CD4-positive, alpha-beta T cell treated with Interleukin-4 for 1 hour (primary cell): ENCODE measurements at regions not wholly inside any gene's neighbourhood (a gene's known extent, or its start where the extent isn't known, plus 50 kb on each side); places are given as distances from the start of the nearest gene placed in this dataset.
"Not testable (repeated sequence)": the region's sequence is repeated elsewhere in the genome, so short reads cannot be mapped to it uniquely, and the experiment has no call there.

ENCODE experiments used
- DNase-seq, 2 donors: peaks; one replicate each; pipeline ENCODE4 v3.0.0-alpha.2; 2020 to 2022

DNA sequence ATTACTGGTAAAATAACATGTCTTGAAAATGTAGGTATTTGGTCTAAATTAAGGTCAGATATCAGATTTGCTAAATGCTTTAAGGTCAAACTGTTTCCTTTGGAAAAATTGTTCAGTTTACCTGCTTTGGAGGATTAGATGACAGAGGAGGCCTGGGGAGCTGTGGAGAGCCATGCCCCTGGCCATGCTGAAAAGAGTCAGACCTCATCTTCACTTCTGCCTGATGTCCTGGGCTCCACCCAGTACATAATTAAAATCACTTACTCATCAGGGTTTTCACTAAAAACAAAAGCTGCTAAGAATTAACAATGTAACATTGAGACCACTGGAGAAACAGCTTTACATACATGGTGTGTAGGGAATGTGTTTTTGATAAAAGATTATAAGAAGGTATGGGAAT lies 60.8 kb upstream of the UNC93A start:
- no peak for DNase-seq

DNA sequence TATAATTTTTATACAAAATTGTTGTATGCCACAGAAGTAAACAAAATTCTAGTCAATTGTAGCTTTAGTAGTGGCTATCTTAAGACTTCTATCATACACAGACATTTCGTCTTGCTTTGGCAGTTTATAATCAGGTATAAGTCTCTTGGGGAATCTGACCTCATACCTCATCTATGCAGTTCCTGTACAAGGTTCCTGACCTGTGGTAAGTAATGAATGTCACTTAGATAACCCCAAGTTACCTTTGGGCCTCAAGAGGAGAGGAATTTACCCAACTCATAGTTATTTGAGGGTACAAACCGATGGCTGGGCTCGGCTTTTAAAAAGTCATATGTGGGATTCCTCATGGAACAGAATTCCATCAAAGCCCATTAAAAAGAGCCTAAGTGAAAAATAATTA lies 58.8 kb upstream of the UNC93A start:
- DNase-seq: no peak

DNA sequence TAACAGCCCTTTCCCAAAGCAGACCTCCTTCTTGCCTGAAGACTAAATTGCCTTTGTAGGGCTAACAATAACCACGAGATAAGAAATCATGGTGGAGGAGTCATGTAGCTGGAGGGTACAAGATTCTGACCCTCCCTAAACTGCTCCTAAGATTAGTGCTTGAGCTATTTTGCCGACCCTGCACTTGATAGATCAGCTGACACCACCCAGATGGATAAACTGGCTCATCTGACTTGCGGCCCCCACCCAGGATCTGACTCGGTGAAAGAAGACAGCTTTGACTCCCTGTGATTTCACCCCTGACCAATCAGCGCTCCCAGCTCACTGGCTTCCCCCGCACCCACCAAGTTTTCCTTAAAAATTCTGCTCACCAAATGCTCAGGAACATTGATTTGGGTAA lies 57.6 kb upstream of the UNC93A start:
- no peak for DNase-seq

DNA sequence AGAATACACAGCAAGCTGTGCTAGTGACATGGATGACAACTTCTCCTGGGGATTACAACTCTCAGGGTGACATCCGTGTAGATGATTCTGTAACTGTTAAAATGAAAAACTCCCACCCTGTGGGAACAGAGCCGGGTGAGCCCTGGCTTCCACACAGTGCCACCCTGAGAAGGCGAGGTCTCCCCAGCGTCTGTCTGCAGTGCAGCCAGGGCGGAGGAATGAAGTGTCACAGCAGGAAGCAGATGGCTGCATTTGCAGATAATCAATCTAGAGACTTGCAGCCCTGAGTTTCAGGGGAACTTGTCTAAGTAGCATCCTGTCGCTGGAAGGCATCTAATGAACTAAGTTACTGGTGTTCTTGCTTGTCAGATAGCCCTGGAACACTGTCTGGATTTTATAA lies 56.5 kb upstream of the UNC93A start:
- not testable (repeated sequence) for DNase-seq

DNA sequence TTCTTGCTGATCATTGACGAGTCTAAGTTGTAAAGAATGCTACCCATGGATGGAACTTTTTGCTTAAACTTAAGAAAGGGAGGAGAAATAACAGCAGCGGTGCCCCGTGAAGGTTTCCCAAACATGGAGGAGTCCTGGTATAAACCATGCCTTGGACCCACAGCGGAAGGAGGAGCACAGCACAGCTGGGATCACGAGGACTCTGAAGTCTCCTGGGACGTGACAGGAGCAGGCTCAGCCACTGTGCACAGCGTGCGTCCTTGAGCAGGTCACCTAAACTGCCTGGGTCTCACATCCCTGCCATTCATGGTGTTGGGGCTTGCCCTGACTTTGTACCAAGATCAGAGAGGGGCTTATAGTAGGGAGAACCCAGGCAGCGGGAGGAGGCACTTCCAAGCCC lies 56.1 kb upstream of the UNC93A start:
- DNase-seq: no peak

DNA sequence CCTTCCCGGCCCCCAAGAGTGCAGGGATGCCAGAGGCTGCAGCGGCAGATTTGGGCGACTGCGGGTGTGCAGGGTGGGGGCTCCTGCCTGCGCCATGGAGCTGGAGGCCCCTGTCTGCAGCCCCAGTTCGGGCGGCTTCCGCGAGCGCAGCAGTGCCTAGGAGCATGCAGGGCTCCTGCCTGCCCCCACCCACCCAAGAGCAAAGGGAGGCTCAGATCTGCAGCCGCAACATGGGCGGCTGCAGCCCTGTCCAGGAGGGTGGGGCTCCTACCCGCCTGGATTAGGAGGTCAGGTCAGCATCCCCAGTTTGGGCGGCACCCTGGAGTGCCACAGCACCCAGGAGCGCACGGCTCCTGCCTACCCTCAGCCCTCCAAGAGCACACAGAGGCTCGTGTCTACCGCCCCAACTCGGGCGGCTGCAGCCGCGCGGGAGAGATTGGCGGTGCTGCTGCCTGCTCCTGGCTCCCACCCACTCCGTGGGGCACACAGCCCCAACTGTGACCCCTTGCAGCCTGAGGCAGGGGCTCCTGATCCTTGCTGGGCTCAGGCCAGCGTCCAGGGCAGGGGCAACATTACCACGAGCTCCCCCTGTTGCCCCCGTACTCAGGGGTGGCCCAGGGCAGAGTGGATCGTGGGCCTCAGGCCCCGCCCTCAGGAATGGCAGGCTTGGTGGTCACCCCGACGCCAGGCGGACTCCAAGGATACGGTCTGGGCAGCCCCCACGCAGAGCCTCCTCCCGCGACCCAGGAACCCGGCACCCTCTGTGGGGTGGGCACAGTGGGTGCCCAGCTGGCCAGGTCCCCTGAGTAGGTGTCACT lies 55.5 kb upstream of the UNC93A start:
- DNase-seq: no peak

DNA sequence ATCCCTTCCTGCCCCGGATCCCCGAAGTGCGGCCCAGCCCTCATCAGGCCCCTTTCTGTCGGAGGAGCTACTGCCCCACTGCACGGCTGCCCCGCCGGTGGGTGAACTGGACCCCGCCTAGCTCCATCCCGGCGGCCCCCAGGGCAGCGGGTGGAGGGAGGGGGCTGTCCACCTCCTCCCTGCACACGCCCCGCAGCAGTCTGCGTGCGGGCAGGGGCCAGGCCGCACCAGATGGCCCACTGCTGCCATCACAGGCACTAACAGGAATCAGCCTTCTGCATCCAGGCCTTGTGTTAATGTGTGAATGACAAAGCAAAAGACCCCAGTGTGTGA lies 54.9 kb upstream of the UNC93A start:
- DNase-seq: no peak

DNA sequence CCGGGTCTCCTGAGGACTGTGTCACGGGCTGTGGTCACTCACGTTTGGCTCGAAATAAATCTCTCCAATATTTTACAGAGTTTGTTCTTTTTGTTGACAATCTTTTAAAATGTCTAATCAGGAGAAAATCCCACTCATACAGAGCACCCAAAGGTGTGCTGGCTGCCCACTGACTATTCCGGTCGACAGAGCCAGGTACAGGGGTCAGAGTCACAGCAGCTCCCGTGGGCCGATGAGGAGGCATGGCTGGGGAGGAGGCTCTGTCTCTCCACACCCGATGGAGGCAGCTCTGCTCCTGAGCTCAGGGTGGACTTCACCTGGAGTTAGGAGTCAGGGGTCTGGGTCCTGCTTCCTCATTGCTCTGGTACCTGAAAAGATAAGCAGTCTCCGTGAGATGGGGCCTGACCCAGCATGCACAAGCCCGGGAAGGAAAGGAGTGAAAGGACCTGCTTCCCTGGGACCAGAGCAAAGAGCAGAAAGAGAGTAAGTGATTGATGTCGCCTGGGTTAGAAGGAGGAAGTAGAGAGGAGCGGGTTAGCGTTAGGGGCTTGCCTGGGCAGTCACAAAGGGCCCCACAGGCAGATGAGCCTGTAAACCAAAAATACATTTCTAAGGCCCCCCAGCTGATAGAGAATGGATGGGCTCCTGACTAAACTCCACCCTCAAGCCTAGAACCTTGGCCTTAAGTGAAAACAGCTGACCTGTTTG lies 53.5 kb upstream of the UNC93A start:
- no peak for DNase-seq

DNA sequence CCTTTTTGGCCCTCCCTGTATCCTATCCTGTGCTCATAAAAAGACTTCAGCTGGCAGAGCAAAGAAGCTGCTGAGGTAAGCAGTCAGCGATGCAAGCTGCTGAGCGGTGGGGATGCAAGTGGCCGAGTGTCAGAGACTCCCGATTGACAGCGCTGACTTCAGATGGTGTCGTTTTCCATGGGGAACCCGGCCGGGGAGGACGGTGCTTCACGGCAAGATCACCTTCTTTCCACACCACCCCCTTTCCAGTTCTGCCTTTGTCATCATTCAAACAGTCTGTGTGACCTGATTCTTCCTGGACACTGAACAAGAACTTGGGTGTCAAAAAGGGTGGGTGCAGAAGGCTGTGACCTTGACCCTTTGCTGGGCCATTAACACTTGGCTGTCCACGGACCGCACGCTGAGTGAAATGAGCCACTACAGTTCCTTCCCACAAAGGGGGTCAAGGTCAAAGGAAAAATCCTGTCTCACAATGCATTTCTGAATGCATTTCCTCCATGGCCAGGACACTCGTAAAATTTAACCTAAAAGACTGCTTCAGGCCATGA lies 52.9 kb upstream of the UNC93A start:
- DNase-seq: no peak

DNA sequence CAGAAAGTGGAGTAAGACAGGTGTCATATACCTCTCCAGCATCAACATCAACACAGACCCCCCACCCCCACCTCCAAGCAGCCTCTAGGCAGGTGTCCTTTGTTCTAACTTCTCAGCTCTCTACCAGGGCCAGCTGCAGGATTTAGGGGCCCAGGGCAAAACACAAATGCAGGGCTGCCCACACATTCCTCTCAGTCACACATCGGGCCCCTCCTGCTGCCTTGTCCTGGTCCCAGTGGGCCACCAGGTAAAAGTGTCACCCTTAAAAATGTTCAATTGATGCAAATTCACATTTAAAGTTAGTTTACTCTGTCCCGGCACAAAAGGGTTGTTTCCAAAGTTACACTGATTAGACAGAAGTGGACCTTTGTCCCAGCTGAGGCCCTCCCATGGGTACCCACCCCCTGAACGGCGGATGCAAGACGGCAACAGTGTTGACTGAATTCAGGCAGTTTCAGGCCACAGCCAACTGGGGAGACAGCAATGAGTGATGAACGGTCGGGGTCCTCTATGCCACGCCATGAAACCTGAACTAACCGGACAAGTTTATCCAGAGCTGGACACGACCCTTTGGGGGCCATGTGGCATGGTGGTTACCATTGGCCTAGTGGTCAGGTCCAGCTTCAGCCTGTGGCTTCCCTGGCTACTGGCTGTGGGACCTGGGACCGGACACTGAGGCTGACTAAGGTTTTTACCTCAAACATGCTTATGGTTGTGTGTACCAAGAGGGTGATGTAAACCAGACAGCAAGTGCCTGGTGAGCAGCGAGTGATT lies 52.2 kb upstream of the UNC93A start:
- no peak for DNase-seq

DNA sequence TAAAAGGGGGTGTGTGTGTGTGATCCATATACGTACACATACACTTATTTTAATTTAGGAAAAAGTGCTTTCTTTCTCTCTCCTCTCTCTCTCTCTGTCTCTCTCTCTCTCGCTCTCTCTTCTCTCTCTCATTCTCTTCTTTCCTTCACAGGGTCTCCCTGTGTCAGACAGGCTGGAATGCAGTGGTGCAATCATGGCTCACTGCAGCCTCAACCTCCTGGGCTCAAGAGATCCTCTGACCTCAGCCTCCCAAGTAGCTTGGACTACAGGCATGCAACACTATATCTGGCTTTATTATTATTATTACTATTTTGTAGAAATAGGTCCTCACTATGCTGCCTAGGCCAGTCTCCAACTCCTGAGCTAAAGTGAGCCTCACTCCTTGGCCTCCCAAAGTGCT lies 51.6 kb upstream of the UNC93A start:
- not testable (repeated sequence) for DNase-seq

DNA sequence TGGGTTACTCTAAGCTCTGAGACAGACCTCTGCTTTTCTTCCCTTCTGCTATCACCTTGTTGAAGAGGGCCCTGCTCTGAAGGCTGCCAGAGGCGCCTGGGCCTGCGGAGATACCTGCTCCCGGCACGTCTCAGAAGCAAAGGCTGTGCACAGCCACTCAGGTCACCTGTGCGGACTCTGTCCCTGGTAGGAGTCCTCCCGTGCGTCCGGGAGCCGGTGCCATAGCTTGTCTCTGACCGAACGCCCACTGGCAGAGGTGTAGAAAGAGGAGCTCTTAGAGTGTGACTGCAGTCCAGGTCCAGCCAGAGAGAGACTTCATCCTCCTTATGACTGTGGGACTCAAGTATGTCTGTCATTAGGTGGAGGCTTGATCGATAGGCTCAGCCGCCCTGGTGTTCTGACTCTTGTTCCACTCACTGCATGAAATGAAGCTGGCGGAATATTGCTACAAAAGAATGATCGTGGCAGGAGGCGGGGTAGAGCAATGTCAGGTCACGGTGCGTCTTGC lies 51.0 kb upstream of the UNC93A start:
- no peak for DNase-seq
